ENCODE measurements at regions not wholly inside any gene's neighbourhood (a gene's known extent, or its start where the extent isn't known, plus 50 kb on each side); places are given as distances from the start of the nearest gene placed in this dataset.

- no peak overlapping the region for H3K4me2 ChIP-seq (ENCODE audit: low read depth, low read length, poor library complexity, severe bottlenecking)
Observed at GRCh38 chr11:95378111-95378510, 147.1 kb upstream of the SESN3 start.

DNA sequence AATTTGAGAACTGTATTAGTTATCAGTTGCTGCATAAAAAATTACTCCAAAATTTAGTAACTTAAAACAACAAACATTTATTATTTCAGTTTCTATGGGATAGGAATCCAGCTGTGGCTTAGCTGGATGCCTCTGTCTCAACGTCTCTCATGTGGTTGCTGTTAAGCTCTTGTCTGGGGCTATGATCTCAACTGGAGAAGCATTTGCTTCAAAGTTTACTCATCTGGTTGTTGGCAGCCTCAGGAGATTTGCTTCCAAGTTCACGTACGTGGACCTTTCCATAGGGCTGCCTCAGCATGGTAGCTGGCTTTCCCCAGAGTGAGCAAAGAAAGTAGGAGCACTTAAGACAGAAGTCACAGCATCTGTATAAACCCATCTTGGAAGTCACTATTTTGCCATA is 144.9 kb upstream of the SESN3 start:
- Histone ChIP-seq H3K27ac (ENCODE audit: low read length) (no peak overlapping the region), H3K4me3 (ENCODE audit: low read length) (no peak overlapping the region), H3K36me3 (ENCODE audit: insufficient read depth, low read length) (no peaks in the 10 kb centered on the region), H3K9me2 (replicated peaks; ENCODE audit: insufficient read depth, low read length) (no peaks in the 10 kb centered on the region), H3K9me3 (ENCODE audit: low read length) (no peaks in the 10 kb centered on the region), H3K9ac (ENCODE audit: low read length) (no peak overlapping the region), H4K20me1 (ENCODE audit: insufficient read depth, low read depth, low read length) (no peaks in the 10 kb centered on the region), H3K4me2 (ENCODE audit: low read depth, low read length, poor library complexity, severe bottlenecking) (no peak overlapping the region), H3K27me3 (ENCODE audit: low read length) (no peaks in the 10 kb centered on the region; the same call in 1 of the 2 replicates), H3K4me1 (ENCODE audit: low read length) (no peaks in the 10 kb centered on the region), H2AFZ (ENCODE audit: low read length) (no peak overlapping the region), H3K79me2 (ENCODE audit: low read length) (no peaks in the 10 kb centered on the region)
- DNase-seq: no peak

More at GRCh38 chr11:95378111-95378510, 147.1 kb upstream of the SESN3 start:
- H3K9me2 ChIP-seq (replicated peaks; ENCODE audit: insufficient read depth, low read length): no peaks in the 10 kb centered on the region
- no peak overlapping the region for H3K27ac ChIP-seq (ENCODE audit: low read length)
- no peaks in the 10 kb centered on the region for H3K9me3 ChIP-seq (ENCODE audit: low read length)
- H2AFZ ChIP-seq (ENCODE audit: low read length): no peak overlapping the region
- no peaks in the 10 kb centered on the region for H3K79me2 ChIP-seq (ENCODE audit: low read length)
- DNase-seq: no peak
- H3K9ac ChIP-seq (ENCODE audit: low read length): no peak overlapping the region
- peaks cover 5% of the 10 kb centered on the region for H3K27me3 ChIP-seq (ENCODE audit: low read length)
- no peaks in the 10 kb centered on the region for H3K36me3 ChIP-seq (ENCODE audit: insufficient read depth, low read length)
- H4K20me1 ChIP-seq (ENCODE audit: insufficient read depth, low read depth, low read length): no peaks in the 10 kb centered on the region
- H3K4me1 ChIP-seq (ENCODE audit: low read length): no peaks in the 10 kb centered on the region
- no peak overlapping the region for H3K4me3 ChIP-seq (ENCODE audit: low read length)

GRCh38 chr11:95375451-95375850 is 144.4 kb upstream of the SESN3 start:
- no peaks in the 10 kb centered on the region for H3K79me2 ChIP-seq (ENCODE audit: low read length)
- no peak overlapping the region for H3K4me3 ChIP-seq (ENCODE audit: low read length)
- H4K20me1 ChIP-seq (ENCODE audit: insufficient read depth, low read depth, low read length): no peaks in the 10 kb centered on the region
- no peak overlapping the region for H2AFZ ChIP-seq (ENCODE audit: low read length)
- H3K36me3 ChIP-seq (ENCODE audit: insufficient read depth, low read length): no peaks in the 10 kb centered on the region
- H3K9ac ChIP-seq (ENCODE audit: low read length): no peak overlapping the region
- no peaks in the 10 kb centered on the region; the same call in 1 of the 2 replicates for H3K27me3 ChIP-seq (ENCODE audit: low read length)
- DNase-seq: no peak
- H3K4me1 ChIP-seq (ENCODE audit: low read length): no peaks in the 10 kb centered on the region
- no peaks in the 10 kb centered on the region for H3K9me3 ChIP-seq (ENCODE audit: low read length)
- H3K9me2 ChIP-seq (replicated peaks; ENCODE audit: insufficient read depth, low read length): no peaks in the 10 kb centered on the region
- H3K4me2 ChIP-seq (ENCODE audit: low read depth, low read length, poor library complexity, severe bottlenecking): no peak overlapping the region
- no peak overlapping the region for H3K27ac ChIP-seq (ENCODE audit: low read length)

DNA sequence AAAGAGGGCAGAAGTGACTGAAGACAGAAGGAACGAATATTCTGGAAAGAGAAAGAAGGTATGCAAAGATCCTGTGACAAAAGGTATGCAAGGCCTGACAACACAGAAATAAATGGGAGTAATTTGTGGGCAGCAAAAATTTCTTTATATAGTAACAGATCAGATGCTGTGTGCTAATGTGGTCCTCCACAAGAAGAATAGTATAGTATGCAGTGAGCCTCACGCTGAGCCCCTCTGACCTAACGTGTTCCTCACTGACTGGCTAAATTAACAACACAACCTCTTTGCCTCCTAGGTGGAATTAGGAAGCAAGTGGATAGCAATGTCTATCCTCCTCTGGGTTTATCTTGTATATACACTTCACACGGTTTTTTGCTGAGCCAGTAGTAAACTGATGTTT is 143.1 kb upstream of the SESN3 start:
- no peak overlapping the region for H3K9ac ChIP-seq (ENCODE audit: low read length)
- no peak overlapping the region for H2AFZ ChIP-seq (ENCODE audit: low read length)
- no peaks in the 10 kb centered on the region; the same call in 1 of the 2 replicates for H3K27me3 ChIP-seq (ENCODE audit: low read length)
- no peak overlapping the region for H3K4me3 ChIP-seq (ENCODE audit: low read length)
- no peak for DNase-seq
- no peaks in the 10 kb centered on the region for H3K9me2 ChIP-seq (replicated peaks; ENCODE audit: insufficient read depth, low read length)
- H3K4me2 ChIP-seq (ENCODE audit: low read depth, low read length, poor library complexity, severe bottlenecking): no peak overlapping the region
- H4K20me1 ChIP-seq (ENCODE audit: insufficient read depth, low read depth, low read length): no peaks in the 10 kb centered on the region
- no peaks in the 10 kb centered on the region for H3K9me3 ChIP-seq (ENCODE audit: low read length)
- no peaks in the 10 kb centered on the region for H3K4me1 ChIP-seq (ENCODE audit: low read length)
- no peaks in the 10 kb centered on the region for H3K79me2 ChIP-seq (ENCODE audit: low read length)
- H3K36me3 ChIP-seq (ENCODE audit: insufficient read depth, low read length): no peaks in the 10 kb centered on the region
- no peak overlapping the region for H3K27ac ChIP-seq (ENCODE audit: low read length)

- H3K9me2 ChIP-seq (replicated peaks; ENCODE audit: insufficient read depth, low read length): no peaks in the 10 kb centered on the region
- H3K4me2 ChIP-seq (ENCODE audit: low read depth, low read length, poor library complexity, severe bottlenecking): no peak overlapping the region
- no peaks in the 10 kb centered on the region for H3K9me3 ChIP-seq (ENCODE audit: low read length)
- no peaks in the 10 kb centered on the region for H3K79me2 ChIP-seq (ENCODE audit: low read length)
- H3K4me1 ChIP-seq (ENCODE audit: low read length): no peaks in the 10 kb centered on the region
- no peaks in the 10 kb centered on the region for H4K20me1 ChIP-seq (ENCODE audit: insufficient read depth, low read depth, low read length)
- no peak overlapping the region for H3K27ac ChIP-seq (ENCODE audit: low read length)
- H2AFZ ChIP-seq (ENCODE audit: low read length): no peak overlapping the region
- H3K36me3 ChIP-seq (ENCODE audit: insufficient read depth, low read length): no peaks in the 10 kb centered on the region
- no peak overlapping the region for H3K4me3 ChIP-seq (ENCODE audit: low read length)
- no peak overlapping the region for H3K9ac ChIP-seq (ENCODE audit: low read length)
- DNase-seq: no peak
- H3K27me3 ChIP-seq (ENCODE audit: low read length): no peaks in the 10 kb centered on the region; the same call in 1 of the 2 replicates
Observed at GRCh38 chr11:95373241-95373640, 142.2 kb upstream of the SESN3 start.

- Histone ChIP-seq H3K9me3 (ENCODE audit: low read length) (no peaks in the 10 kb centered on the region), H3K36me3 (ENCODE audit: insufficient read depth, low read length) (no peaks in the 10 kb centered on the region), H3K27ac (ENCODE audit: low read length) (no peak overlapping the region), H3K79me2 (ENCODE audit: low read length) (no peaks in the 10 kb centered on the region), H3K9me2 (replicated peaks; ENCODE audit: insufficient read depth, low read length) (no peaks in the 10 kb centered on the region), H3K4me1 (ENCODE audit: low read length) (no peaks in the 10 kb centered on the region), H3K4me2 (ENCODE audit: low read depth, low read length, poor library complexity, severe bottlenecking) (no peak overlapping the region), H3K4me3 (ENCODE audit: low read length) (no peak overlapping the region), H3K9ac (ENCODE audit: low read length) (no peak overlapping the region), H3K27me3 (ENCODE audit: low read length) (no peaks in the 10 kb centered on the region; the same call in 1 of the 2 replicates), H4K20me1 (ENCODE audit: insufficient read depth, low read depth, low read length) (no peaks in the 10 kb centered on the region), H2AFZ (ENCODE audit: low read length) (no peak overlapping the region)
- no peak for DNase-seq
Observed at GRCh38 chr11:95372097-95372656, 141.2 kb upstream of the SESN3 start.

DNA sequence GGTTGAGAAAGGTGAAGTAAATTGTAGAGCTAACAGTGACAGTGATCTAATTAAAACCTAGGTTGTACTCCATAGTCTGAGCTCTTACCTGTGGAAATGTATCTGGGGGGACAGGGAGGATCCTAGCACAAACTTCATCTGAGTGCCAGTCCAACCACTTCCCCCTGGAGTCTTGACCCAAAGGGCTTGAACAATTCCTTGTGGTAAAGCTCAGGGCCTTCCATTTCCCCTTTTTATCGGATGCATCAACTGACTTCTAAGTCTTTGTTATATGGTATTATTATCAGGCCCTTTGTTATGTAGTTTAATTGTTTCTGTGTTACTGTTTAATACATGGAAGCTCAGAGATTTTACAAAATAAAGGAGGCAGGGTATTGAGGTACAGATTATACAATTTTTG is 140.2 kb upstream of the SESN3 start:
- H3K4me1 ChIP-seq (ENCODE audit: low read length): no peaks in the 10 kb centered on the region

DNA sequence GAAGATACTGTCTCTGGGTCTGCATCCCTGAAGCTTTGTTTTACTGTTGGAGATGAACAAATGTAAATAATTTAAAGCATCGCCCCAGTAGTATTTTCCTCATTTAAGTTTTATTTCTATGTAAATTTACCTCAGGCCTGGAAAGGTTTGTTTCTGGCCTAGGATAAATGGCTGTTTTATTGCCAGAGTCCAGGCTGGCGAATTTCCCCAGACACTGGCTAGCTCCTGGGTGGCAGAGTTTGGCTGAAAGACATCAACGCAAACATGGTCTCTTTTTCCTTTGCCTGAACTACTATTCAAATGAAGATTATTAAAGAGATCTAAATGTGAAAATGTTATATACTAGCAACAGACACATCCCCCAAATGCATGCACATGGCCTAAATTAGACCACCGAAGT is 136.7 kb upstream of the SESN3 start:
- H3K9ac ChIP-seq (ENCODE audit: low read length): no peak overlapping the region
- H3K79me2 ChIP-seq (ENCODE audit: low read length): no peaks in the 10 kb centered on the region
- peaks cover 4% of the 10 kb centered on the region; the same call in 1 of the 2 replicates for H3K4me1 ChIP-seq (ENCODE audit: low read length)
- DNase-seq: no peak
- H3K27ac ChIP-seq (ENCODE audit: low read length): no peak overlapping the region
- no peaks in the 10 kb centered on the region for H4K20me1 ChIP-seq (ENCODE audit: insufficient read depth, low read depth, low read length)
- no peak overlapping the region for H2AFZ ChIP-seq (ENCODE audit: low read length)
- no peaks in the 10 kb centered on the region for H3K36me3 ChIP-seq (ENCODE audit: insufficient read depth, low read length)
- H3K4me2 ChIP-seq (ENCODE audit: low read depth, low read length, poor library complexity, severe bottlenecking): no peak overlapping the region
- H3K4me3 ChIP-seq (ENCODE audit: low read length): no peak overlapping the region
- H3K27me3 ChIP-seq (ENCODE audit: low read length): no peaks in the 10 kb centered on the region
- no peaks in the 10 kb centered on the region for H3K9me2 ChIP-seq (replicated peaks; ENCODE audit: insufficient read depth, low read length)
- no peaks in the 10 kb centered on the region for H3K9me3 ChIP-seq (ENCODE audit: low read length)

More for the DNA sequence above, 140.2 kb upstream of the SESN3 start:
- no peaks in the 10 kb centered on the region for H3K36me3 ChIP-seq (ENCODE audit: insufficient read depth, low read length)
- H3K9me3 ChIP-seq (ENCODE audit: low read length): no peaks in the 10 kb centered on the region
- H3K27ac ChIP-seq (ENCODE audit: low read length): no peak overlapping the region
- no peaks in the 10 kb centered on the region for H3K9me2 ChIP-seq (replicated peaks; ENCODE audit: insufficient read depth, low read length)
- H3K4me3 ChIP-seq (ENCODE audit: low read length): no peak overlapping the region
- H3K9ac ChIP-seq (ENCODE audit: low read length): no peak overlapping the region
- DNase-seq: no peak
- no peaks in the 10 kb centered on the region for H3K79me2 ChIP-seq (ENCODE audit: low read length)
- H3K27me3 ChIP-seq (ENCODE audit: low read length): no peaks in the 10 kb centered on the region; the same call in 1 of the 2 replicates
- H3K4me2 ChIP-seq (ENCODE audit: low read depth, low read length, poor library complexity, severe bottlenecking): no peak overlapping the region
- H2AFZ ChIP-seq (ENCODE audit: low read length): no peak overlapping the region
- H4K20me1 ChIP-seq (ENCODE audit: insufficient read depth, low read depth, low read length): no peaks in the 10 kb centered on the region
